ENCODE measurements at regions not wholly inside any gene's neighbourhood (a gene's known extent, or its start where the extent isn't known, plus 50 kb on each side); places are given as distances from the start of the nearest gene placed in this dataset.

GRCh38 chr10:24042884-24043283 is 166.1 kb upstream of the KIAA1217 start:
- Histone ChIP-seq H3K9ac (ENCODE audit: low read length) (no peak overlapping the region), H4K20me1 (ENCODE audit: insufficient read depth, low read length) (no peaks in the 10 kb centered on the region), H3K9me3 (ENCODE audit: insufficient read depth, low read depth, low read length) (no peaks in the 10 kb centered on the region), H3K27me3 (ENCODE audit: insufficient read depth, low read length) (no peaks in the 10 kb centered on the region), H3K4me2 (ENCODE audit: low read length) (no peak overlapping the region), H3K4me3 (ENCODE audit: insufficient read depth, low read depth, low read length) (no peak overlapping the region), H3K27ac (ENCODE audit: low read depth, low read length) (no peak overlapping the region), H3K79me2 (ENCODE audit: insufficient read depth, low read length) (no peaks in the 10 kb centered on the region), H3K4me1 (ENCODE audit: insufficient read depth, low read length) (no peaks in the 10 kb centered on the region), H3K36me3 (ENCODE audit: insufficient read depth, low read length) (no peaks in the 10 kb centered on the region), H2AFZ (ENCODE audit: low read depth, low read length) (no peak overlapping the region)
- DNase-seq (ENCODE audit: low read depth) (no peak), FAIRE-seq (no peak)
- Mint-ChIP-seq H3K4me3 (ENCODE audit: unreplicated experiment) (no peak overlapping the region), H3K36me3 (ENCODE audit: low read depth, unreplicated experiment) (no peaks in the 10 kb centered on the region), H3K27ac (ENCODE audit: unreplicated experiment) (no peak overlapping the region), H3K27me3 (ENCODE audit: low read depth, unreplicated experiment) (no peaks in the 10 kb centered on the region), H3K4me1 (ENCODE audit: low read depth, unreplicated experiment) (no peaks in the 10 kb centered on the region), H3K9me3 (ENCODE audit: unreplicated experiment) (no peaks in the 10 kb centered on the region)
- TF ChIP-seq CTCF (IDR thresholded peaks at IDR 0.05; ENCODE audit: insufficient read depth, low read depth, low read length): no peak
- no peak for TF ChIP-seq EZH2 (IDR thresholded peaks at IDR 0.05; ENCODE audit: insufficient read depth, low read length)

GRCh38 chr10:24046060-24046459 is 162.9 kb upstream of the KIAA1217 start:
- no peaks in the 10 kb centered on the region for H4K20me1 ChIP-seq (ENCODE audit: insufficient read depth, low read length)
- no peaks in the 10 kb centered on the region for H3K27me3 Mint-ChIP-seq (ENCODE audit: low read depth, unreplicated experiment)
- FAIRE-seq (no peak), DNase-seq (ENCODE audit: low read depth) (no peak)
- H2AFZ ChIP-seq (ENCODE audit: low read depth, low read length): no peak overlapping the region
- H3K9me3 Mint-ChIP-seq (ENCODE audit: unreplicated experiment): peaks cover 1% of the 10 kb centered on the region
- no peaks in the 10 kb centered on the region for H3K36me3 ChIP-seq (ENCODE audit: insufficient read depth, low read length)
- H3K36me3 Mint-ChIP-seq (ENCODE audit: low read depth, unreplicated experiment): no peaks in the 10 kb centered on the region
- no peaks in the 10 kb centered on the region for H3K79me2 ChIP-seq (ENCODE audit: insufficient read depth, low read length)
- no peak overlapping the region for H3K27ac Mint-ChIP-seq (ENCODE audit: unreplicated experiment)
- no peak overlapping the region for H3K4me3 ChIP-seq (ENCODE audit: insufficient read depth, low read depth, low read length)
- no peak overlapping the region for H3K4me2 ChIP-seq (ENCODE audit: low read length)
- no peaks in the 10 kb centered on the region for H3K9me3 ChIP-seq (ENCODE audit: insufficient read depth, low read depth, low read length)
- no peak overlapping the region for H3K4me3 Mint-ChIP-seq (ENCODE audit: unreplicated experiment)
- H3K27ac ChIP-seq (ENCODE audit: low read depth, low read length): no peak overlapping the region
- no peaks in the 10 kb centered on the region for H3K4me1 ChIP-seq (ENCODE audit: insufficient read depth, low read length)
- no peak overlapping the region for H3K9ac ChIP-seq (ENCODE audit: low read length)
- no peaks in the 10 kb centered on the region for H3K4me1 Mint-ChIP-seq (ENCODE audit: low read depth, unreplicated experiment)
- TF ChIP-seq EZH2 (IDR thresholded peaks at IDR 0.05; ENCODE audit: insufficient read depth, low read length) (no peak), CTCF (IDR thresholded peaks at IDR 0.05; ENCODE audit: insufficient read depth, low read depth, low read length) (no peak)
- H3K27me3 ChIP-seq (ENCODE audit: insufficient read depth, low read length): no peaks in the 10 kb centered on the region

- H3K79me2 ChIP-seq (ENCODE audit: insufficient read depth, low read length): no peaks in the 10 kb centered on the region
- H3K4me3 ChIP-seq (ENCODE audit: insufficient read depth, low read depth, low read length): no peak overlapping the region
- H3K27me3 ChIP-seq (ENCODE audit: insufficient read depth, low read length): no peaks in the 10 kb centered on the region
- H3K4me3 Mint-ChIP-seq (ENCODE audit: unreplicated experiment): no peak overlapping the region
- no peaks in the 10 kb centered on the region for H3K4me1 Mint-ChIP-seq (ENCODE audit: low read depth, unreplicated experiment)
- no peak overlapping the region for H3K27ac ChIP-seq (ENCODE audit: low read depth, low read length)
- H3K4me1 ChIP-seq (ENCODE audit: insufficient read depth, low read length): no peaks in the 10 kb centered on the region
- H4K20me1 ChIP-seq (ENCODE audit: insufficient read depth, low read length): no peaks in the 10 kb centered on the region
- no peaks in the 10 kb centered on the region for H3K36me3 Mint-ChIP-seq (ENCODE audit: low read depth, unreplicated experiment)
- TF ChIP-seq CTCF (IDR thresholded peaks at IDR 0.05; ENCODE audit: insufficient read depth, low read depth, low read length) (no peak), EZH2 (IDR thresholded peaks at IDR 0.05; ENCODE audit: insufficient read depth, low read length) (no peak)
- peaks cover 3% of the 10 kb centered on the region for H3K9me3 Mint-ChIP-seq (ENCODE audit: unreplicated experiment)
- no peak overlapping the region for H3K27ac Mint-ChIP-seq (ENCODE audit: unreplicated experiment)
- DNase-seq (ENCODE audit: low read depth) (no peak), FAIRE-seq (no peak)
- no peak overlapping the region for H3K9ac ChIP-seq (ENCODE audit: low read length)
- no peaks in the 10 kb centered on the region for H3K27me3 Mint-ChIP-seq (ENCODE audit: low read depth, unreplicated experiment)
- no peak overlapping the region for H3K4me2 ChIP-seq (ENCODE audit: low read length)
- H2AFZ ChIP-seq (ENCODE audit: low read depth, low read length): no peak overlapping the region
- H3K9me3 ChIP-seq (ENCODE audit: insufficient read depth, low read depth, low read length): no peaks in the 10 kb centered on the region
- H3K36me3 ChIP-seq (ENCODE audit: insufficient read depth, low read length): no peaks in the 10 kb centered on the region
Observed at GRCh38 chr10:24047176-24047575, 161.8 kb upstream of the KIAA1217 start.

Measured in astrocyte (in vitro differentiated cells and primary cell).